NCI-H2196 treated with DMSO at 0.1 percent for 48 hours (cell line): ENCODE measurements at regions not wholly inside any gene's neighbourhood (a gene's known extent, or its start where the extent isn't known, plus 50 kb on each side); places are given as distances from the start of the nearest gene placed in this dataset.

Experiments used
- DNase-seq: peaks from one replicate; lab custom pipeline; 2025; ENCODE audit not compliant: unreplicated experiment; lab: John Stamatoyannopoulos, UW

GRCh38 chr10:78774614-78774998 lies 294.2 kb upstream of the ZMIZ1 start:
- DNase-seq: no peak

- peak; percentile 80 for DNase-seq
Observed at GRCh38 chr10:78774999-78775711, 293.6 kb upstream of the ZMIZ1 start.

- DNase-seq: no peak
Observed at GRCh38 chr10:78775891-78776290, 292.9 kb upstream of the ZMIZ1 start.

GRCh38 chr10:78776756-78777155 lies 292.0 kb upstream of the ZMIZ1 start:
- no peak for DNase-seq

GRCh38 chr10:78777466-78777865 lies 291.3 kb upstream of the ZMIZ1 start:
- no peak for DNase-seq

GRCh38 chr10:78777867-78778266 lies 290.9 kb upstream of the ZMIZ1 start:
- no peak for DNase-seq

- DNase-seq: no peak
Observed at GRCh38 chr10:78778444-78779338, 290.1 kb upstream of the ZMIZ1 start.

GRCh38 chr10:78779339-78779955 lies 289.3 kb upstream of the ZMIZ1 start:
- DNase-seq: no peak

- no peak for DNase-seq
Observed at GRCh38 chr10:78780551-78780961, 288.2 kb upstream of the ZMIZ1 start.

- DNase-seq: no peak
Observed at GRCh38 chr10:78781251-78781913, 287.4 kb upstream of the ZMIZ1 start.

GRCh38 chr10:78781991-78782390 lies 286.8 kb upstream of the ZMIZ1 start:
- DNase-seq: no peak

GRCh38 chr10:78782441-78782840 lies 286.3 kb upstream of the ZMIZ1 start:
- DNase-seq: no peak

GRCh38 chr10:78783753-78784152 lies 285.0 kb upstream of the ZMIZ1 start:
- no peak for DNase-seq

GRCh38 chr10:78784546-78784945 lies 284.2 kb upstream of the ZMIZ1 start:
- DNase-seq: no peak

GRCh38 chr10:78785066-78785465 lies 283.7 kb upstream of the ZMIZ1 start:
- no peak for DNase-seq

- no peak for DNase-seq
Observed at GRCh38 chr10:78785991-78786390, 282.8 kb upstream of the ZMIZ1 start.

GRCh38 chr10:78787125-78787524 lies 281.6 kb upstream of the ZMIZ1 start:
- DNase-seq: no peak

GRCh38 chr10:78794736-78795455 lies 273.9 kb upstream of the ZMIZ1 start:
- DNase-seq: no peak

- no peak for DNase-seq
Observed at GRCh38 chr10:78798976-78799730, 269.6 kb upstream of the ZMIZ1 start.

GRCh38 chr10:78800006-78800405 lies 268.8 kb upstream of the ZMIZ1 start:
- DNase-seq: no peak
